Sigmoid colon (tissue), 6 donors: ENCODE measurements at regions not wholly inside any gene's neighbourhood (a gene's known extent, or its start where the extent isn't known, plus 50 kb on each side); places are given as distances from the start of the nearest gene placed in this dataset.

Experiments
- DNase-seq: peaks from one replicate; pipeline ENCODE4 v3.0.0-alpha.2; 2019
- H3K27ac ChIP-seq, 4 donors: fragments of 200-600 bp; sonication (generic); one replicate each; pipeline ENCODE4 v1.5.1; 2016 to 2019; ENCODE audit warnings: mild to moderate bottlenecking in 1 of 4
- H3K27me3 ChIP-seq, 3 donors: fragments of 200-600 bp; sonication (generic); one replicate each; pipeline ENCODE4 v1.5.1; 2019; ENCODE audit warnings: mild to moderate bottlenecking in 1 of 3
- H3K36me3 ChIP-seq, 4 donors: fragments of 200-600 bp; sonication (generic); one replicate each; pipeline ENCODE4 v1.5.1; 2016 to 2019
- H3K4me1 ChIP-seq, 4 donors: fragments of 200-600 bp; sonication (generic); one replicate each; pipeline ENCODE4 v1.5.1; 2017 to 2019
- H3K4me3 ChIP-seq, 4 donors: fragments of 200-600 bp; sonication (generic); one replicate each; pipeline ENCODE4 v1.5.1; 2017 to 2019; ENCODE audit warnings: mild to moderate bottlenecking in 2 of 4, moderate library complexity in 1 of 4
- H3K9me3 ChIP-seq, 4 donors: fragments of 200-600 bp in 3 of 4; sonication (generic) in 3 of 4; one replicate each; pipeline versions ENCODE4 v1.5.1 to v1.6.1; 2013 to 2019
- CTCF ChIP-seq, 4 experiments: fragments of 450-650 bp in 3 of 4; fragments of 200-600 bp in 1 of 4; IDR thresholded peaks; one replicate each; pipeline ENCODE4 v1.5.1; 2016 to 2019; ENCODE audit warnings: antibody characterized with exemption in 4 of 4, mild to moderate bottlenecking in 3 of 4, moderate library complexity in 2 of 4
- EP300 ChIP-seq, 4 donors: sonication (generic); formaldehyde crosslinking; IDR thresholded peaks; one replicate each; pipeline ENCODE4 v1.6.1; 2017; ENCODE audit warnings: antibody characterized with exemption in 4 of 4
- POLR2A ChIP-seq, 2 donors: fragments of 450-650 bp; IDR thresholded peaks; one replicate each; pipeline ENCODE4 v1.6.1; 2016; ENCODE audit warnings: antibody characterized with exemption in 2 of 2, mild to moderate bottlenecking in 2 of 2, moderate library complexity in 2 of 2
- POLR2AphosphoS5 ChIP-seq, 4 donors: sonication (generic); formaldehyde crosslinking; IDR thresholded peaks; one replicate each; pipeline ENCODE4 v1.6.1; 2017; ENCODE audit warnings: antibody characterized with exemption in 4 of 4
- WGBS, 2 donors: extraction: QIAGEN DNeasy Blood & Tissue Kit; methylation state at CpG; one replicate each; pipeline ENCODE4 v1.1.7; 2013; 5-methylcytosine and 5-hydroxymethylcytosine counted together
- intact Hi-C: fragments of 100-400 bp; cut with DNase I; formaldehyde crosslinking; loops from one replicate; pipeline ENCODE4 v1.15.1; 2023
- donor health status: healthy with polysubstance abuse.
- donor health status: healthy.

GRCh38 chr5:167753725-167754490 lies 537.5 kb upstream of the WWC1 start:
- intact Hi-C loops: no loop called here
- Histone ChIP-seq H3K4me1 (no peaks in the 10 kb centered on the region), H3K36me3 (no peaks in the 10 kb centered on the region), H3K27me3 (no peaks in the 10 kb centered on the region), H3K9me3 (no peaks in the 10 kb centered on the region), H3K4me3 (no peak overlapping the region), H3K27ac (no peak overlapping the region)
- WGBS, 2 donors: 22 to 65% methylated on average over 6 of the region's 6 CpGs
- TF ChIP-seq EP300 (IDR thresholded peaks at IDR 0.05) (no peak), POLR2A (IDR thresholded peaks at IDR 0.05) (no peak)
- DNase-seq: no peak

- intact Hi-C loops: no loop called here
- DNase-seq: no peak
- no peaks in the 10 kb centered on the region for H3K27me3 ChIP-seq
- no peaks in the 10 kb centered on the region for H3K4me1 ChIP-seq
- 51 to 80% methylated on average over 5 of the region's 5 CpGs for WGBS, 2 donors
- no peak overlapping the region for H3K27ac ChIP-seq
- H3K36me3 ChIP-seq: no peaks in the 10 kb centered on the region
- no peak for TF ChIP-seq CTCF (IDR thresholded peaks at IDR 0.05)
- TF ChIP-seq EP300 (IDR thresholded peaks at IDR 0.05): no peak
- no peak for TF ChIP-seq POLR2A (IDR thresholded peaks at IDR 0.05)
- TF ChIP-seq POLR2AphosphoS5 (IDR thresholded peaks at IDR 0.05): no peak
- no peaks in the 10 kb centered on the region for H3K9me3 ChIP-seq
- no peak overlapping the region for H3K4me3 ChIP-seq
Observed at GRCh38 chr5:167754501-167755021, 536.9 kb upstream of the WWC1 start.

GRCh38 chr5:167755420-167755819 lies 536.0 kb upstream of the WWC1 start:
- 57 to 71% methylated on average over 2 of the region's 2 CpGs for WGBS, 2 donors
- Histone ChIP-seq H3K4me3 (no peak overlapping the region), H3K4me1 (no peaks in the 10 kb centered on the region), H3K27me3 (no peaks in the 10 kb centered on the region), H3K36me3 (no peaks in the 10 kb centered on the region), H3K9me3 (no peaks in the 10 kb centered on the region), H3K27ac (no peak overlapping the region)
- intact Hi-C loops: no loop called here
- no peak for TF ChIP-seq CTCF (IDR thresholded peaks at IDR 0.05)
- no peak for TF ChIP-seq EP300 (IDR thresholded peaks at IDR 0.05)
- TF ChIP-seq POLR2AphosphoS5 (IDR thresholded peaks at IDR 0.05): no peak
- no peak for TF ChIP-seq POLR2A (IDR thresholded peaks at IDR 0.05)
- no peak for DNase-seq

GRCh38 chr5:167759057-167759821 lies 532.2 kb upstream of the WWC1 start:
- no peaks in the 10 kb centered on the region for H3K9me3 ChIP-seq
- 23 to 67% methylated on average over 2 of the region's 2 CpGs for WGBS, 2 donors
- no peak for DNase-seq
- H3K27me3 ChIP-seq: no peaks in the 10 kb centered on the region
- intact Hi-C loops: no loop called here
- TF ChIP-seq EP300 (IDR thresholded peaks at IDR 0.05) (no peak), POLR2AphosphoS5 (IDR thresholded peaks at IDR 0.05) (no peak), POLR2A (IDR thresholded peaks at IDR 0.05) (no peak), CTCF (IDR thresholded peaks at IDR 0.05) (no peak)
- no peak overlapping the region for H3K27ac ChIP-seq
- H3K4me3 ChIP-seq: no peak overlapping the region
- no peaks in the 10 kb centered on the region for H3K36me3 ChIP-seq
- no peaks in the 10 kb centered on the region for H3K4me1 ChIP-seq

GRCh38 chr5:167763772-167764171 lies 527.7 kb upstream of the WWC1 start:
- Histone ChIP-seq H3K4me1 (no peaks in the 10 kb centered on the region), H3K27me3 (no peaks in the 10 kb centered on the region), H3K9me3 (no peaks in the 10 kb centered on the region), H3K27ac (no peak overlapping the region), H3K36me3 (no peaks in the 10 kb centered on the region), H3K4me3 (no peak overlapping the region)
- no peak for TF ChIP-seq EP300 (IDR thresholded peaks at IDR 0.05)
- TF ChIP-seq POLR2AphosphoS5 (IDR thresholded peaks at IDR 0.05): no peak
- TF ChIP-seq CTCF (IDR thresholded peaks at IDR 0.05): no peak
- no peak for TF ChIP-seq POLR2A (IDR thresholded peaks at IDR 0.05)
- intact Hi-C loops: no loop called here
- no peak for DNase-seq
- 72 to 75% methylated on average over 4 of the region's 4 CpGs for WGBS, 2 donors
